Spleen (tissue), 3 donors: ENCODE measurements at regions not wholly inside any gene's neighbourhood (a gene's known extent, or its start where the extent isn't known, plus 50 kb on each side); places are given as distances from the start of the nearest gene placed in this dataset.

Experiments
- POLR2A ChIP-seq, 3 donors: fragments of 450-650 bp; IDR thresholded peaks; one replicate each; pipeline ENCODE4 v1.5.1; 2017; ENCODE audit warnings: antibody characterized with exemption in 3 of 3, mild to moderate bottlenecking in 1 of 3
- POLR2AphosphoS5 ChIP-seq, 3 donors: sonication (generic); formaldehyde crosslinking; IDR thresholded peaks; one replicate each; pipeline ENCODE4 v1.5.1; 2017; ENCODE audit warnings: antibody characterized with exemption in 3 of 3

- TF ChIP-seq POLR2AphosphoS5 (IDR thresholded peaks at IDR 0.05) (no peak), POLR2A (IDR thresholded peaks at IDR 0.05) (no peak)
Measured at GRCh38 chr5:115423051-115423450, 121.5 kb downstream of the FEM1C start.
